Astrocyte (in vitro differentiated cells and primary cell): ENCODE measurements at regions not wholly inside any gene's neighbourhood (a gene's known extent, or its start where the extent isn't known, plus 50 kb on each side); places are given as distances from the start of the nearest gene placed in this dataset.

ENCODE experiments used
- EZH2 ChIP-seq: IDR thresholded peaks from 2 replicates; pipeline ENCODE4 v1.6.1; 2012; ENCODE audit warnings: mild to moderate bottlenecking, low read length, inconsistent platforms; ENCODE audit not compliant: insufficient read depth
- TF ChIP-seq, protein P1 (sequence below): IDR thresholded peaks from 2 replicates; pipeline ENCODE4 v1.5.1; 2011; ENCODE audit warnings: low read depth, mild to moderate bottlenecking, inconsistent platforms, low read length, moderate library complexity; ENCODE audit not compliant: insufficient read depth

DNA sequence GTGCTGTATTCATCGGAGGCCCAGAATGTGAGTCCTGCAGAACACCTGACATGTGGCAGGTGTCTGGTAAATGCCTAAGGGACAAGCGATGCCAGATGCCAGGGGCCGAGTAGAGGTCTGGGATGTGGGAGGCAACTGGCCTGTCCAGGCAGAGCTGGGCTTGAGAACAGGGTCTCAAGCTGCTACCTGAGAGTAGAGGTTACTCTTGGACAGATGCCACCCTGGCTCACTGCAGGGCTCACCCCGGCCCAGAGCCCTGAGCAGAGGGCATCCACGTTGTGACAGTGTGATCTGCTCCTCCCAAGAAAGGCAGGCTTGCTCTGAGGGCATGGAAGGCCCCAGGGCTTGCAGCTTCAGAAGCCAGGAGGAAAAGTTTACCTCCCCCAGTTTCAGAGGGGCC, 692.0 kb upstream of the ID2 start:
- TF ChIP-seq EZH2: no peak
- TF ChIP-seq, protein P1, sequence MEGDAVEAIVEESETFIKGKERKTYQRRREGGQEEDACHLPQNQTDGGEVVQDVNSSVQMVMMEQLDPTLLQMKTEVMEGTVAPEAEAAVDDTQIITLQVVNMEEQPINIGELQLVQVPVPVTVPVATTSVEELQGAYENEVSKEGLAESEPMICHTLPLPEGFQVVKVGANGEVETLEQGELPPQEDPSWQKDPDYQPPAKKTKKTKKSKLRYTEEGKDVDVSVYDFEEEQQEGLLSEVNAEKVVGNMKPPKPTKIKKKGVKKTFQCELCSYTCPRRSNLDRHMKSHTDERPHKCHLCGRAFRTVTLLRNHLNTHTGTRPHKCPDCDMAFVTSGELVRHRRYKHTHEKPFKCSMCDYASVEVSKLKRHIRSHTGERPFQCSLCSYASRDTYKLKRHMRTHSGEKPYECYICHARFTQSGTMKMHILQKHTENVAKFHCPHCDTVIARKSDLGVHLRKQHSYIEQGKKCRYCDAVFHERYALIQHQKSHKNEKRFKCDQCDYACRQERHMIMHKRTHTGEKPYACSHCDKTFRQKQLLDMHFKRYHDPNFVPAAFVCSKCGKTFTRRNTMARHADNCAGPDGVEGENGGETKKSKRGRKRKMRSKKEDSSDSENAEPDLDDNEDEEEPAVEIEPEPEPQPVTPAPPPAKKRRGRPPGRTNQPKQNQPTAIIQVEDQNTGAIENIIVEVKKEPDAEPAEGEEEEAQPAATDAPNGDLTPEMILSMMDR: no peak
